Sigmoid colon (tissue), 6 donors: ENCODE measurements at regions not wholly inside any gene's neighbourhood (a gene's known extent, or its start where the extent isn't known, plus 50 kb on each side); places are given as distances from the start of the nearest gene placed in this dataset.

Experiments used
- DNase-seq: peaks from one replicate; pipeline ENCODE4 v3.0.0-alpha.2; 2019
- H3K27ac ChIP-seq, 4 donors: fragments of 200-600 bp; sonication (generic); one replicate each; pipeline ENCODE4 v1.5.1; 2016 to 2019; ENCODE audit warnings: mild to moderate bottlenecking in 1 of 4
- H3K27me3 ChIP-seq, 3 donors: fragments of 200-600 bp; sonication (generic); one replicate each; pipeline ENCODE4 v1.5.1; 2019; ENCODE audit warnings: mild to moderate bottlenecking in 1 of 3
- H3K36me3 ChIP-seq, 4 donors: fragments of 200-600 bp; sonication (generic); one replicate each; pipeline ENCODE4 v1.5.1; 2016 to 2019
- H3K4me1 ChIP-seq, 4 donors: fragments of 200-600 bp; sonication (generic); one replicate each; pipeline ENCODE4 v1.5.1; 2017 to 2019
- H3K4me3 ChIP-seq, 4 donors: fragments of 200-600 bp; sonication (generic); one replicate each; pipeline ENCODE4 v1.5.1; 2017 to 2019; ENCODE audit warnings: mild to moderate bottlenecking in 2 of 4, moderate library complexity in 1 of 4
- H3K9me3 ChIP-seq, 4 donors: fragments of 200-600 bp in 3 of 4; sonication (generic) in 3 of 4; one replicate each; pipeline versions ENCODE4 v1.5.1 to v1.6.1; 2013 to 2019
- CTCF ChIP-seq, 4 experiments: fragments of 450-650 bp in 3 of 4; fragments of 200-600 bp in 1 of 4; IDR thresholded peaks; one replicate each; pipeline ENCODE4 v1.5.1; 2016 to 2019; ENCODE audit warnings: antibody characterized with exemption in 4 of 4, mild to moderate bottlenecking in 3 of 4, moderate library complexity in 2 of 4
- EP300 ChIP-seq, 4 donors: sonication (generic); formaldehyde crosslinking; IDR thresholded peaks; one replicate each; pipeline ENCODE4 v1.6.1; 2017; ENCODE audit warnings: antibody characterized with exemption in 4 of 4
- POLR2A ChIP-seq, 2 donors: fragments of 450-650 bp; IDR thresholded peaks; one replicate each; pipeline ENCODE4 v1.6.1; 2016; ENCODE audit warnings: antibody characterized with exemption in 2 of 2, mild to moderate bottlenecking in 2 of 2, moderate library complexity in 2 of 2
- POLR2AphosphoS5 ChIP-seq, 4 donors: sonication (generic); formaldehyde crosslinking; IDR thresholded peaks; one replicate each; pipeline ENCODE4 v1.6.1; 2017; ENCODE audit warnings: antibody characterized with exemption in 4 of 4
- WGBS, 2 donors: extraction: QIAGEN DNeasy Blood & Tissue Kit; methylation state at CpG; one replicate each; pipeline ENCODE4 v1.1.7; 2013; 5-methylcytosine and 5-hydroxymethylcytosine counted together
- intact Hi-C: fragments of 100-400 bp; cut with DNase I; formaldehyde crosslinking; loops from one replicate; pipeline ENCODE4 v1.15.1; 2023
- donor health status: healthy with polysubstance abuse.
- donor health status: healthy.

GRCh38 chr14:28482251-28483040, 284.1 kb upstream of the FOXG1 start:
- Histone ChIP-seq H3K27ac (no peak overlapping the region), H3K27me3 (no peaks in the 10 kb centered on the region), H3K4me1 (no peaks in the 10 kb centered on the region), H3K9me3 (no peaks in the 10 kb centered on the region), H3K4me3 (no peak overlapping the region), H3K36me3 (no peaks in the 10 kb centered on the region)
- 73% methylated on average over 8 of the region's 8 CpGs for WGBS, 2 donors
- no peak for DNase-seq
- intact Hi-C loops = no loop called here
- TF ChIP-seq CTCF (IDR thresholded peaks at IDR 0.05) = no peak
- no peak for TF ChIP-seq POLR2AphosphoS5 (IDR thresholded peaks at IDR 0.05)
- TF ChIP-seq POLR2A (IDR thresholded peaks at IDR 0.05) = no peak
- TF ChIP-seq EP300 (IDR thresholded peaks at IDR 0.05) = no peak

- Histone ChIP-seq H3K4me3 (no peak overlapping the region), H3K27ac (no peak overlapping the region), H3K36me3 (no peaks in the 10 kb centered on the region), H3K9me3 (no peaks in the 10 kb centered on the region), H3K27me3 (no peaks in the 10 kb centered on the region), H3K4me1 (no peaks in the 10 kb centered on the region)
- intact Hi-C loops = no loop called here
- TF ChIP-seq POLR2A (IDR thresholded peaks at IDR 0.05) (no peak), EP300 (IDR thresholded peaks at IDR 0.05) (no peak), POLR2AphosphoS5 (IDR thresholded peaks at IDR 0.05) (no peak), CTCF (IDR thresholded peaks at IDR 0.05) (no peak)
- DNase-seq = no peak
- WGBS, 2 donors = 92 to 95% methylated on average over 3 of the region's 3 CpGs
These were observed 283.1 kb upstream of the FOXG1 start for GRCh38 chr14:28483506-28483905.

- no peak overlapping the region for H3K4me3 ChIP-seq
- no peaks in the 10 kb centered on the region for H3K9me3 ChIP-seq
- H3K4me1 ChIP-seq = no peaks in the 10 kb centered on the region
- no peak for DNase-seq
- no peaks in the 10 kb centered on the region for H3K36me3 ChIP-seq
- TF ChIP-seq EP300 (IDR thresholded peaks at IDR 0.05) (no peak), CTCF (IDR thresholded peaks at IDR 0.05) (no peak), POLR2A (IDR thresholded peaks at IDR 0.05) (no peak), POLR2AphosphoS5 (IDR thresholded peaks at IDR 0.05) (no peak)
- intact Hi-C loops = no loop called here
- no peaks in the 10 kb centered on the region for H3K27me3 ChIP-seq
- no peak overlapping the region for H3K27ac ChIP-seq
These were observed 277.9 kb upstream of the FOXG1 start for GRCh38 chr14:28488684-28489083.

DNA sequence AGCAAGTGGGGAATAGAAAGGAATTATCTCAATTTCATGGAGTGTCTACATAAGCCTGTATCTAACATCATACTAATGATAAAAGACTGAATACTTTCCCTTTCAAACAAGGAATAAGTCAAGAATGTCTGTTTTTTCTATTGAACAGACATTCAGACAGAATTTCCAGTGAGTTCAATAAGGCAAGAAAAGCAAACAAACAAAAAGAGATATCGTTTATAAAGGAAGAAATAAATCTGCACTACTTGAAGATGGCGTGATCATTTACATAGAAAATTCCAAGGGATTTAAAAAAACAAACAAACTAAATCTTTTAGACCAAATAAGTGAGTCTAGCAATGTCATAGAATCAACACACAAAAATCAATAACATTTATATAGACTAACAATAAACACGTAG, 273.1 kb upstream of the FOXG1 start:
- intact Hi-C loops = no loop called here
- no peak for TF ChIP-seq CTCF (IDR thresholded peaks at IDR 0.05)
- no peak for TF ChIP-seq POLR2AphosphoS5 (IDR thresholded peaks at IDR 0.05)
- no peak for TF ChIP-seq EP300 (IDR thresholded peaks at IDR 0.05)
- TF ChIP-seq POLR2A (IDR thresholded peaks at IDR 0.05) = no peak

DNA sequence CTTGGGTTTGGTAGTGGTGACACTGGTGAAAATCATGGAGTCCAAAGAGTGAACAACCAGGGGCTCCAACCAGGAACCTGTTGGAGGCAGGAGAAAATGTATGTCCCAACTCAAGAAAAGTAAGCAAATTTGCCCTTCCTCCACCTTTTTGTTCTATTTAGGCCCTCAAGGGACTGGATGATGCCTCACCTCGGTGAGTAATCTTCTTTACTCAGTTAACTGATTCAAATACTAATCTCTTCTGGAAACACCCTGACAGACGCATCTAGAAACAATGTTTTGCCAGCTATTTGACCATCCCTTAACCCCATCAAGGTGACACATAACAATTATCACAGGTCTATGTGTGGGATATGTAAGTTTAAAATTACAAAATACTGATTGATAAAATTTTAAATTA, 272.4 kb upstream of the FOXG1 start:
- Histone ChIP-seq H3K27ac (no peak overlapping the region), H3K4me1 (no peaks in the 10 kb centered on the region), H3K4me3 (no peak overlapping the region), H3K36me3 (no peaks in the 10 kb centered on the region), H3K27me3 (no peaks in the 10 kb centered on the region), H3K9me3 (no peaks in the 10 kb centered on the region)
- TF ChIP-seq CTCF (IDR thresholded peaks at IDR 0.05) = no peak
- TF ChIP-seq EP300 (IDR thresholded peaks at IDR 0.05) = no peak
- TF ChIP-seq POLR2AphosphoS5 (IDR thresholded peaks at IDR 0.05) = no peak
- TF ChIP-seq POLR2A (IDR thresholded peaks at IDR 0.05) = no peak
- DNase-seq = no peak
- 57 to 71% methylated on average over 2 of the region's 2 CpGs for WGBS, 2 donors
- intact Hi-C loops = no loop called here

More for the DNA sequence above, 273.1 kb upstream of the FOXG1 start:
- 72 to 75% methylated on average over 3 of the region's 3 CpGs for WGBS, 2 donors
- H3K36me3 ChIP-seq = no peaks in the 10 kb centered on the region
- H3K4me1 ChIP-seq = no peaks in the 10 kb centered on the region
- H3K4me3 ChIP-seq = no peak overlapping the region
- H3K9me3 ChIP-seq = no peaks in the 10 kb centered on the region
- no peak overlapping the region for H3K27ac ChIP-seq
- no peak for DNase-seq
- no peaks in the 10 kb centered on the region for H3K27me3 ChIP-seq
